ENCODE measurements at regions not wholly inside any gene's neighbourhood (a gene's known extent, or its start where the extent isn't known, plus 50 kb on each side); places are given as distances from the start of the nearest gene placed in this dataset.
"Not testable (repeated sequence)": the region's sequence is repeated elsewhere in the genome, so short reads cannot be mapped to it uniquely, and the experiment has no call there.

DNA sequence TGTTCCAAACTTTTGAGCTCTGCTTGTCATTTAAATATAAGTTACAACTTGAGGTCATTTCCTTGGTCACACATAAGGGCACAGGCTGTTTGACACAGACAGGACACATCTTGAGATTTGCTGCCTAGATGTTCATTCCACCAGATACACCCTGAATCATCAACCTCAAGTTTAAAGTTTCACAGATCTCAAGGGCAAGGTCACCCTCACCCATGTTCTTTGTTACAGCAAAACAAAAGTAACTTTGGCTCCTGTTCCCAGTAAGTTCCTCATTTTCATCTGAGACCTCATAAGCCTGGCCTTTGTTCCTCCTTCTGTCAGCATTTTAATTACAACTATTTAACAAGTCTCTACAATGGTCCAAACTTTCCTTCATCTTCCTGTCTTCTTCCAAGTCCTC lies 106.7 kb upstream of the CTSV start:
- H3K27me3 ChIP-seq (ENCODE audit: control insufficient read depth in 2 of 2, insufficient read depth in 2 of 2, low read length in 2 of 2); H3K4me1 ChIP-seq (ENCODE audit: control insufficient read depth in 1 of 2, insufficient read depth in 2 of 2, low read length in 2 of 2); intact Hi-C loops (cut with micrococcal nuclease); H3K9ac ChIP-seq (ENCODE audit: insufficient read depth, low read length, poor library complexity, severe bottlenecking); H3K4me3 Mint-ChIP-seq; H3K9me3 ChIP-seq (replicated peaks in 1 of 2; ENCODE audit: control insufficient read depth in 1 of 2, insufficient read depth in 1 of 2, low read length in 2 of 2); H3K4me2 ChIP-seq (replicated peaks; ENCODE audit: extremely low read depth, low read length, poor library complexity, severe bottlenecking); H3K4me3 ChIP-seq (replicated peaks in 1 of 3; ENCODE audit: low read depth in 2 of 3, low read length in 3 of 3); H3K9me3 Mint-ChIP-seq; H3K36me3 ChIP-seq (replicated peaks in 1 of 2; ENCODE audit: control insufficient read depth in 1 of 2, insufficient read depth in 2 of 2, low read length in 2 of 2); H3K36me3 Mint-ChIP-seq; H3K27ac ChIP-seq (ENCODE audit: low read depth in 1 of 2, low read length in 2 of 2); H4K20me1 ChIP-seq (ENCODE audit: insufficient read depth, low read length); H3K27me3 Mint-ChIP-seq (ENCODE audit: low read depth in 3 of 3); H2AFZ ChIP-seq (ENCODE audit: insufficient read depth, low read depth, low read length, poor library complexity, severe bottlenecking); H3K79me2 ChIP-seq (ENCODE audit: insufficient read depth, low read length): not testable (repeated sequence)
- H3K27ac Mint-ChIP-seq: peak overlapping the region in 2 of 7 donors; percentile 25 to 47
- peak in 2 of 3 donors; percentile 10 for DNase-seq
- H3K4me1 Mint-ChIP-seq: peaks cover 12% of the 10 kb centered on the region

DNA sequence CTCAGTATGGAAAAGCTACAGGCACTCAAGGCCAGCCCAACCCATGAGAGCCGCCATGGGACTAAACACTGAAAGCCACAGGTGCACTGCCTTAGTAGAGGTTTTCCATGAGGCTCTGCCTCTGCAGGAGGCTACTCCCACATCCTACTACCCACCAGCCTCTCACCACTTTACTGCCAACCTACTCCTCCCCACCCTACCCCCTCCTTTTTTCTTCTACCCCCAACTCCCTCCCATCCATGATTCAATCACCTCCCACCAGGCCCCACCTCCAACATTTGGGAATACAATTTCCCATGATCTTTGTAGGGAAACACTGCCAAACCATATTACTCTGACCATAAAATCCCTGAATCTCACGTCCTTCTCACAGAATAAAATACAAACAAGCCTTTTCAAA lies 101.6 kb upstream of the CTSV start:
- peaks cover 4% of the 10 kb centered on the region for H3K4me1 Mint-ChIP-seq
- 100% methylated on average over 1 of the region's 2 CpGs for WGBS (ENCODE audit: insufficient coverage)
- no peak overlapping the region for H3K27ac ChIP-seq (ENCODE audit: low read depth in 1 of 2, low read length in 2 of 2)
- peaks cover 0 to 5% (median 0%) of the 10 kb centered on the region in 7 donors for H3K9me3 Mint-ChIP-seq
- H3K4me2 ChIP-seq (replicated peaks; ENCODE audit: extremely low read depth, low read length, poor library complexity, severe bottlenecking): no peak overlapping the region
- peaks cover 0 to 3% (median 2%) of the 10 kb centered on the region in 3 donors for H3K27me3 Mint-ChIP-seq (ENCODE audit: low read depth in 3 of 3)
- intact Hi-C loops (cut with micrococcal nuclease): no loop called here
- TF ChIP-seq, protein P1, sequence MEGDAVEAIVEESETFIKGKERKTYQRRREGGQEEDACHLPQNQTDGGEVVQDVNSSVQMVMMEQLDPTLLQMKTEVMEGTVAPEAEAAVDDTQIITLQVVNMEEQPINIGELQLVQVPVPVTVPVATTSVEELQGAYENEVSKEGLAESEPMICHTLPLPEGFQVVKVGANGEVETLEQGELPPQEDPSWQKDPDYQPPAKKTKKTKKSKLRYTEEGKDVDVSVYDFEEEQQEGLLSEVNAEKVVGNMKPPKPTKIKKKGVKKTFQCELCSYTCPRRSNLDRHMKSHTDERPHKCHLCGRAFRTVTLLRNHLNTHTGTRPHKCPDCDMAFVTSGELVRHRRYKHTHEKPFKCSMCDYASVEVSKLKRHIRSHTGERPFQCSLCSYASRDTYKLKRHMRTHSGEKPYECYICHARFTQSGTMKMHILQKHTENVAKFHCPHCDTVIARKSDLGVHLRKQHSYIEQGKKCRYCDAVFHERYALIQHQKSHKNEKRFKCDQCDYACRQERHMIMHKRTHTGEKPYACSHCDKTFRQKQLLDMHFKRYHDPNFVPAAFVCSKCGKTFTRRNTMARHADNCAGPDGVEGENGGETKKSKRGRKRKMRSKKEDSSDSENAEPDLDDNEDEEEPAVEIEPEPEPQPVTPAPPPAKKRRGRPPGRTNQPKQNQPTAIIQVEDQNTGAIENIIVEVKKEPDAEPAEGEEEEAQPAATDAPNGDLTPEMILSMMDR (IDR thresholded peaks at IDR 0.05): no peak
- H3K36me3 ChIP-seq (replicated peaks in 1 of 2; ENCODE audit: control insufficient read depth in 1 of 2, insufficient read depth in 2 of 2, low read length in 2 of 2): no peaks in the 10 kb centered on the region
- H3K79me2 ChIP-seq (ENCODE audit: insufficient read depth, low read length): no peaks in the 10 kb centered on the region
- no peaks in the 10 kb centered on the region for H4K20me1 ChIP-seq (ENCODE audit: insufficient read depth, low read length)
- no peak overlapping the region for H3K27ac Mint-ChIP-seq
- H3K4me3 ChIP-seq (replicated peaks in 1 of 3; ENCODE audit: low read depth in 2 of 3, low read length in 3 of 3): no peak overlapping the region
- H3K4me3 Mint-ChIP-seq: no peak overlapping the region
- no peaks in the 10 kb centered on the region for H3K9me3 ChIP-seq (replicated peaks in 1 of 2; ENCODE audit: control insufficient read depth in 1 of 2, insufficient read depth in 1 of 2, low read length in 2 of 2)
- no peaks in the 10 kb centered on the region for H3K36me3 Mint-ChIP-seq
- H3K4me1 ChIP-seq (ENCODE audit: control insufficient read depth in 1 of 2, insufficient read depth in 2 of 2, low read length in 2 of 2): peaks cover 0 to 5% of the 10 kb centered on the region in 2 donors
- DNase-seq: no peak
- H2AFZ ChIP-seq (ENCODE audit: insufficient read depth, low read depth, low read length, poor library complexity, severe bottlenecking): no peak overlapping the region
- H3K27me3 ChIP-seq (ENCODE audit: control insufficient read depth in 2 of 2, insufficient read depth in 2 of 2, low read length in 2 of 2): no peaks in the 10 kb centered on the region
- H3K9ac ChIP-seq (ENCODE audit: insufficient read depth, low read length, poor library complexity, severe bottlenecking): no peak overlapping the region

Data from CD14-positive monocyte (primary cell).